Vagina (tissue), 2 donors: ENCODE measurements at regions not wholly inside any gene's neighbourhood (a gene's known extent, or its start where the extent isn't known, plus 50 kb on each side); places are given as distances from the start of the nearest gene placed in this dataset.

Source experiments
- POLR2A ChIP-seq, 2 donors: fragments of 450-650 bp; IDR thresholded peaks; one replicate each; pipeline ENCODE4 v1.6.1; 2017; ENCODE audit warnings: antibody characterized with exemption in 2 of 2, mild to moderate bottlenecking in 2 of 2, moderate library complexity in 2 of 2
- TF ChIP-seq, protein P1 (sequence below), 3 experiments: fragments of 450-650 bp in 2 of 3; fragments of 200-600 bp in 1 of 3; sonication (generic) in 1 of 3; IDR thresholded peaks; one replicate each; pipeline ENCODE4 v1.5.1; 2017 to 2019; ENCODE audit warnings: antibody characterized with exemption in 3 of 3, mild to moderate bottlenecking in 2 of 3, moderate library complexity in 2 of 3

DNA sequence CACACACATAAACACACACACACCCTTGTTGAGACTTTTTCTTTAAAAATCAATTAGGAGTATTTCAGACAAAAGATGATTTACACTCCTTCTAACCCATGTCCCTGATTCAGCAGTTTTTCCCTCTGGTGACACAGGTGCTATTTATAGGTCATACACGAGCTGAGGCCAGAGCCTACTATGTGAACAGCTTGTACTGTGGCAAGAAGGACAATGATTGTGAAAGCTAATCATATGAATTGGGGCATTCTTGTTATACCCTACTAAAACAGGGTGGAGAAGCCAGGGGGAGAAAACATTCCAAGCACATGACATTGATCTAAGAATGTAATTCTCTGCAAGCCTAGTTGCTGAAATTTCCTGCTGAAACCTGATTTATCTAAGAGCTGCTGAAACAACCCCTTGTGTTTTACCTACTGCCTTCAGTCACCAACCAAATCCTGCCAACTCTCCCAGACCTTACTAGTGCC is 60.3 kb downstream of the XCL1 start:
- TF ChIP-seq POLR2A (IDR thresholded peaks at IDR 0.05): no peak
- TF ChIP-seq, protein P1, sequence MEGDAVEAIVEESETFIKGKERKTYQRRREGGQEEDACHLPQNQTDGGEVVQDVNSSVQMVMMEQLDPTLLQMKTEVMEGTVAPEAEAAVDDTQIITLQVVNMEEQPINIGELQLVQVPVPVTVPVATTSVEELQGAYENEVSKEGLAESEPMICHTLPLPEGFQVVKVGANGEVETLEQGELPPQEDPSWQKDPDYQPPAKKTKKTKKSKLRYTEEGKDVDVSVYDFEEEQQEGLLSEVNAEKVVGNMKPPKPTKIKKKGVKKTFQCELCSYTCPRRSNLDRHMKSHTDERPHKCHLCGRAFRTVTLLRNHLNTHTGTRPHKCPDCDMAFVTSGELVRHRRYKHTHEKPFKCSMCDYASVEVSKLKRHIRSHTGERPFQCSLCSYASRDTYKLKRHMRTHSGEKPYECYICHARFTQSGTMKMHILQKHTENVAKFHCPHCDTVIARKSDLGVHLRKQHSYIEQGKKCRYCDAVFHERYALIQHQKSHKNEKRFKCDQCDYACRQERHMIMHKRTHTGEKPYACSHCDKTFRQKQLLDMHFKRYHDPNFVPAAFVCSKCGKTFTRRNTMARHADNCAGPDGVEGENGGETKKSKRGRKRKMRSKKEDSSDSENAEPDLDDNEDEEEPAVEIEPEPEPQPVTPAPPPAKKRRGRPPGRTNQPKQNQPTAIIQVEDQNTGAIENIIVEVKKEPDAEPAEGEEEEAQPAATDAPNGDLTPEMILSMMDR (IDR thresholded peaks at IDR 0.05): no peak
